Ovary (tissue), 7 donors: ENCODE measurements at regions not wholly inside any gene's neighbourhood (a gene's known extent, or its start where the extent isn't known, plus 50 kb on each side); places are given as distances from the start of the nearest gene placed in this dataset.

Experiments used
- DNase-seq, 5 donors: peaks; one replicate each; pipeline ENCODE4 v3.0.0-alpha.2; 2019 to 2020
- H3K27ac ChIP-seq, 2 donors: fragments of 200-600 bp; one replicate each; pipeline versions ENCODE4 v1.5.1 to v1.8.0; 2019 to 2022
- H3K27me3 ChIP-seq: fragments of 200-600 bp; one replicate; pipeline ENCODE4 v1.8.0; 2022
- H3K36me3 ChIP-seq: fragments of 200-600 bp; sonication (generic); one replicate; pipeline ENCODE4 v1.5.1; 2019
- H3K4me1 ChIP-seq: one replicate; pipeline ENCODE4 v1.8.1; 2013; ENCODE audit warnings: mild to moderate bottlenecking, moderate library complexity; ENCODE audit not compliant: insufficient read depth
- H3K4me3 ChIP-seq: fragments of 200-600 bp; sonication (generic); one replicate; pipeline ENCODE4 v1.5.1; 2017
- H3K9me3 ChIP-seq, 2 donors: fragments of 200-600 bp in 1 of 2; sonication (generic) in 1 of 2; one replicate each; pipeline versions ENCODE4 v1.5.1 to v1.8.1; 2013 to 2019; ENCODE audit warnings: mild to moderate bottlenecking in 1 of 2, moderate library complexity in 1 of 2
- EP300 ChIP-seq: sonication (generic); formaldehyde crosslinking; IDR thresholded peaks from one replicate; pipeline ENCODE4 v1.6.1; 2017; ENCODE audit warnings: antibody characterized with exemption
- POLR2A ChIP-seq: fragments of 450-650 bp; IDR thresholded peaks from one replicate; pipeline ENCODE4 v1.6.1; 2017; ENCODE audit warnings: antibody characterized with exemption, mild to moderate bottlenecking, moderate library complexity
- WGBS, 3 donors: extraction: QIAGEN DNeasy Blood & Tissue Kit in 1 of 3; methylation state at CpG; one replicate each; pipeline versions ENCODE4 v1.1.5 to v1.1.7; 2013 to 2017; 5-methylcytosine and 5-hydroxymethylcytosine counted together
- intact Hi-C, 4 donors: fragments of 100-400 bp; cut with DNase I; formaldehyde crosslinking; loops; one replicate each; pipeline versions ENCODE4 v1.11.0 to v1.15.1; 2022 to 2023
- TF ChIP-seq, protein P1 (sequence below), 3 donors: fragments of 450-650 bp in 2 of 3; fragments of 200-600 bp in 1 of 3; IDR thresholded peaks; one replicate each; pipeline versions ENCODE4 v1.5.1 to v1.8.0; 2016 to 2022; ENCODE audit warnings: antibody characterized with exemption in 3 of 3, mild to moderate bottlenecking in 1 of 3
- donor health status: DM: no; HTN: no; CAD: no; lungs with moderate emphysema.
- donor health status: DM: no; HTN: no; CAD: no.
- donor health status: Bipolar disorder and iron deficiency.
- donor health status: DM: no; HTN: no; CAD: no.
- donor health status: DM: yes; HTN: yes; CAD: no.

DNA sequence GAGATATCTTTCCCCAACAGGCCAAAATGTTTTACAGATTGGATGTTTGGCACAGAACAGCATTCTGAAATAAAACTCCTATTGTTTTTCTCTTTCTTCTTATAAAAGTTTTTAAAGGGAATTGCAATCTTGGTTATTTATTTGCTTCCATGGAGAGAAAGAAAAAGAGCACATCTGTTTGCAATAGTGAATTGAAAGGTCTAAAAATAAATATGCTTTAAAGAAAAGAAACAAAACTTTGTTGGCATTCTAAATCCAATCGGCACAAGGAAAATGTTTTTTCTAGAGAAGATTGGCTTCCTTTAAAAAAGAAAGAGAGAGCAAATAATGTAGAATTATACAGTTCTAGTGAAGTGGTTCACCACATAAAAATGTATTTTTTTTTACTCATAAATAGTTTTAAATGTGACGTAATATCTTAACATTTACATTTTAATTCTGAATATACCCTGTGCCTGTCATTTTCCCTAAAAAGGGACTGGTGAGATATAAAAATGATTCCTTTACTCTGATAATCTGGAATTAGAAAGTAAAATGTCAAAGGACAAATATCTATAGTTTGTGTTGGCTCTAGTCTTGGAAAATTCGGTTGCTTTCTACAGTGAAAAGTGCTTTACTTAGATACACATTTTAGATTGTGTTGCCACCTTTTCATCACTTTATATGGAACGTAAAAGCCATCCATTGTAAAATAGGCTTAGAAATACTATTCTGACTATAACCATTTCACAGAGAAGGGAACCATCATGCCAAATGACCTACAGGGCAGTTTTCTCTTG is 257.4 kb upstream of the CBLB start:
- H3K4me3 ChIP-seq: no peak overlapping the region
- WGBS, 3 donors: 29 to 34% (median 32%) methylated on average over 4 of the region's 4 CpGs
- intact Hi-C loops: no loop called here
- H3K27me3 ChIP-seq: no peaks in the 10 kb centered on the region
- TF ChIP-seq, protein P1, sequence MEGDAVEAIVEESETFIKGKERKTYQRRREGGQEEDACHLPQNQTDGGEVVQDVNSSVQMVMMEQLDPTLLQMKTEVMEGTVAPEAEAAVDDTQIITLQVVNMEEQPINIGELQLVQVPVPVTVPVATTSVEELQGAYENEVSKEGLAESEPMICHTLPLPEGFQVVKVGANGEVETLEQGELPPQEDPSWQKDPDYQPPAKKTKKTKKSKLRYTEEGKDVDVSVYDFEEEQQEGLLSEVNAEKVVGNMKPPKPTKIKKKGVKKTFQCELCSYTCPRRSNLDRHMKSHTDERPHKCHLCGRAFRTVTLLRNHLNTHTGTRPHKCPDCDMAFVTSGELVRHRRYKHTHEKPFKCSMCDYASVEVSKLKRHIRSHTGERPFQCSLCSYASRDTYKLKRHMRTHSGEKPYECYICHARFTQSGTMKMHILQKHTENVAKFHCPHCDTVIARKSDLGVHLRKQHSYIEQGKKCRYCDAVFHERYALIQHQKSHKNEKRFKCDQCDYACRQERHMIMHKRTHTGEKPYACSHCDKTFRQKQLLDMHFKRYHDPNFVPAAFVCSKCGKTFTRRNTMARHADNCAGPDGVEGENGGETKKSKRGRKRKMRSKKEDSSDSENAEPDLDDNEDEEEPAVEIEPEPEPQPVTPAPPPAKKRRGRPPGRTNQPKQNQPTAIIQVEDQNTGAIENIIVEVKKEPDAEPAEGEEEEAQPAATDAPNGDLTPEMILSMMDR (IDR thresholded peaks at IDR 0.05): no peak
- TF ChIP-seq POLR2A (no peak), EP300 (no peak)
- peaks cover 7% of the 10 kb centered on the region for H3K4me1 ChIP-seq
- no peaks in the 10 kb centered on the region for H3K9me3 ChIP-seq
- DNase-seq: no peak
- H3K36me3 ChIP-seq: no peaks in the 10 kb centered on the region
- H3K27ac ChIP-seq: no peak overlapping the region

GRCh38 chr3:106126846-106127235 is 258.0 kb upstream of the CBLB start:
- Histone ChIP-seq H3K27me3 (no peaks in the 10 kb centered on the region), H3K9me3 (no peaks in the 10 kb centered on the region), H3K36me3 (no peaks in the 10 kb centered on the region), H3K4me3 (no peak overlapping the region), H3K27ac (no peak overlapping the region), H3K4me1 (peaks cover 7% of the 10 kb centered on the region)
- no peak for TF ChIP-seq EP300
- TF ChIP-seq POLR2A: no peak
- TF ChIP-seq, protein P1 (IDR thresholded peaks at IDR 0.05): no peak
- intact Hi-C loops: no loop called here
- 64 to 80% (median 77%) methylated on average over 4 of the region's 4 CpGs for WGBS, 3 donors
- no peak for DNase-seq

DNA sequence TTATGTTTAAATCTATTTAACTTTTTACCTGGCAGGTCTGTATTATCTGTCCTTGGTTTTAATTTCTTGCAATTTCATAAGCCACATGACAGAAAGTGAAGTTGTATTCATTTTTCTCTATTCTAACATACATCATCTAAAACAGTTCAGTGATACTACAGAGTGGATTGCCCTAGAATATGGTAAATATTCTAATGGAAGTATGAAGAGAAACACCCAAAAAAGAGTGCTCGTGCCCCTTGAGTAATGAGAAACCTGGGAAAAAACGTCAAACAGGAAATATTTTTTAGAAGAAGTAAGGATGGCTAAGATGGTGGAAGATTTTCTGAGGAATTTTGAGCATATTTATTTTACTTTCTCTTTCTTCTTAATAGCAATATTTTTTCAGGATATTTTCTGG is 261.1 kb upstream of the CBLB start:
- intact Hi-C loops: no loop called here
- no peak for DNase-seq
- no peaks in the 10 kb centered on the region for H3K36me3 ChIP-seq
- no peak overlapping the region for H3K4me3 ChIP-seq
- TF ChIP-seq, protein P1 (IDR thresholded peaks at IDR 0.05): no peak
- TF ChIP-seq EP300 (no peak), POLR2A (no peak)
- WGBS, 3 donors: 33 to 42% (median 34%) methylated on average over 2 of the region's 2 CpGs
- H3K4me1 ChIP-seq: peaks cover 7% of the 10 kb centered on the region
- H3K27ac ChIP-seq: no peak overlapping the region
- H3K27me3 ChIP-seq: no peaks in the 10 kb centered on the region
- H3K9me3 ChIP-seq: no peaks in the 10 kb centered on the region

DNA sequence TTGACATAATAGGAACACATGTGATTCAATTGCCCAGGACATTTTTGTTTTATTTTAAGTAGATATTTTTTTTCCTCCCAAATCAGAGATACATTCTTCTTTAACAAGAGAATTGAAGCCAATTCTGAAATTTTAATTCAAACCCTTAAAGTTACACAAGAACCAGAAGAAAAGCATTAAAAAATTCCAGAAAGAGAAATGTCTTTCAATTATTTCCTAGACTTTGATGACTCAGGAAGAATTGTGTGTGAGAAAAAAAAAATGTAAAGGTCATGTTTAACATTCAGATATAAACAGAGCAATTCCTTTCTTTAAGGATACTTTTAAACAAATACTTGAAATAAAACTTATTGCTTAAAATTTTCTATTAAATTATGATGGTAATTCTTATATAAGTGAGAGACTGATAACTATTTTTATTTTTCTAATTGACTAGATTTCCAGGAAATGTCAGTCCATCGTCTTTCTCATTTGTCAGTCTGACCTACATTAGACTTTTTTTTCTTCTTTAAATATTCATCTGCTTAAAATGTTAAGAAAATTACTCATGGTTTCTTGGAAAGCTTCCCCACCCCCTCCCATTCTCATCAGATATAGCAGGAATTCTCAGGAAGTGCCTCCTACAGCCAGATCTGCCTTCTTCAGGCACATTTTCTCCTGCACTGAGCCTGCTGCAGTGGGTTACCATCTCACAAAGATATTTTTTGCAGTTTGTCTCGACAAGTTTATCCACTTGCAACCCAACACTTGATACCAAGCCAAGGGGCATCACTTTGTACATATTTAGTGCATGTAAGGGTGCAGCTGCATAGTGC is 261.8 kb upstream of the CBLB start:
- Histone ChIP-seq H3K4me1 (peaks cover 7% of the 10 kb centered on the region), H3K27ac (no peak overlapping the region), H3K36me3 (no peaks in the 10 kb centered on the region), H3K4me3 (no peak overlapping the region), H3K9me3 (no peaks in the 10 kb centered on the region), H3K27me3 (no peaks in the 10 kb centered on the region)
- TF ChIP-seq POLR2A (no peak), EP300 (no peak)
- TF ChIP-seq, protein P1 (IDR thresholded peaks at IDR 0.05): no peak
- no peak for DNase-seq
- WGBS, 3 donors: 3 to 7% (median 5%) methylated on average over 2 of the region's 2 CpGs
- intact Hi-C loops: no loop called here
